ENCODE measurements at regions not wholly inside any gene's neighbourhood (a gene's known extent, or its start where the extent isn't known, plus 50 kb on each side); places are given as distances from the start of the nearest gene placed in this dataset.

DNA sequence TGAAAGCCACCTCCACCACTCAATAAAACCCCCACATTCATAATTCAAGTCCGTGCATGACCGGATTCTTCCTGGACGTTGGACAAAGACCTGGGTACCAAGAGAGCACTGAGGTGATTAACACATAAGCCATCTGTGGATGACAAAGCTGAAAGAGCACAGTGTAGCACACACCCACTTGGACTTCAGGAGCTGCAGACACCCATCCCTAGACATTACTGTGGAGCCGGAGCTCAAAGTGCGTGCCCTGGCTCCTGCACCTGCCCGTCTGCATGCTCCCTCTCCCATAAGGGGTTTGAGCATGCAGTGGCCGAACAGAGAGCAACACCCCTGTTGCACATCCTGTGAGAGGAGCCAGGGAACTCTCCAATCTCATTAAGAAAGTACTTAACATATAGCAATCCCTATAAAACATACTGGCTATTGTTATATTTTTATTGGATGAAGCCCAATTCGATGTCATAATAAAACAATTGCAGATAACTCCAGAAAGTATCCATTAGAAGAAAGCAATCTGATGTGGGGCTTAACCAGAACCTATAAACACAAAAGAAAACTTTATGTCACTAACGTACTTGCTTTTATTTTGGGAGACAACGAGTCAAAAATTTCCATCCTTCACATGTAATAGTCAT is 1174.2 kb upstream of the C9orf72 start:
- H3K9me2 ChIP-seq (replicated peaks; ENCODE audit: insufficient read depth, low read length): no peaks in the 10 kb centered on the region
- no peaks in the 10 kb centered on the region for H4K20me1 ChIP-seq (ENCODE audit: insufficient read depth, low read length)
- H3K4me2 ChIP-seq (ENCODE audit: low read depth, low read length): no peak overlapping the region
- H3K9me3 ChIP-seq (replicated peaks; ENCODE audit: insufficient read depth, low read length): no peaks in the 10 kb centered on the region
- no peaks in the 10 kb centered on the region for H3F3A ChIP-seq (ENCODE audit: insufficient read depth, low read length)
- TF ChIP-seq EZH2phosphoT487 (IDR thresholded peaks at IDR 0.05; ENCODE audit: low read length): no peak
- TF ChIP-seq, protein P1, sequence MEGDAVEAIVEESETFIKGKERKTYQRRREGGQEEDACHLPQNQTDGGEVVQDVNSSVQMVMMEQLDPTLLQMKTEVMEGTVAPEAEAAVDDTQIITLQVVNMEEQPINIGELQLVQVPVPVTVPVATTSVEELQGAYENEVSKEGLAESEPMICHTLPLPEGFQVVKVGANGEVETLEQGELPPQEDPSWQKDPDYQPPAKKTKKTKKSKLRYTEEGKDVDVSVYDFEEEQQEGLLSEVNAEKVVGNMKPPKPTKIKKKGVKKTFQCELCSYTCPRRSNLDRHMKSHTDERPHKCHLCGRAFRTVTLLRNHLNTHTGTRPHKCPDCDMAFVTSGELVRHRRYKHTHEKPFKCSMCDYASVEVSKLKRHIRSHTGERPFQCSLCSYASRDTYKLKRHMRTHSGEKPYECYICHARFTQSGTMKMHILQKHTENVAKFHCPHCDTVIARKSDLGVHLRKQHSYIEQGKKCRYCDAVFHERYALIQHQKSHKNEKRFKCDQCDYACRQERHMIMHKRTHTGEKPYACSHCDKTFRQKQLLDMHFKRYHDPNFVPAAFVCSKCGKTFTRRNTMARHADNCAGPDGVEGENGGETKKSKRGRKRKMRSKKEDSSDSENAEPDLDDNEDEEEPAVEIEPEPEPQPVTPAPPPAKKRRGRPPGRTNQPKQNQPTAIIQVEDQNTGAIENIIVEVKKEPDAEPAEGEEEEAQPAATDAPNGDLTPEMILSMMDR (IDR thresholded peaks at IDR 0.05; ENCODE audit: low read length): no peak
- TF ChIP-seq EZH2 (optimal IDR thresholded peaks at IDR 0.05; ENCODE audit: low read depth, low read length): no peak
- no peaks in the 10 kb centered on the region for H3K79me2 ChIP-seq (ENCODE audit: low read length)
- no peaks in the 10 kb centered on the region for H3K4me1 ChIP-seq (ENCODE audit: low read length)
- H3K27ac ChIP-seq (ENCODE audit: low read length): no peak overlapping the region
- H3K36me3 ChIP-seq (replicated peaks; ENCODE audit: insufficient read depth, low read length): no peaks in the 10 kb centered on the region
- H3K27me3 ChIP-seq (replicated peaks; ENCODE audit: insufficient read depth, low read length): no peaks in the 10 kb centered on the region
- H3K9ac ChIP-seq (ENCODE audit: low read length): no peak overlapping the region
- no peak for DNase-seq
- H3K4me3 ChIP-seq (ENCODE audit: low read length): no peak overlapping the region
- no peak overlapping the region for H2AFZ ChIP-seq (ENCODE audit: low read length)

DNA sequence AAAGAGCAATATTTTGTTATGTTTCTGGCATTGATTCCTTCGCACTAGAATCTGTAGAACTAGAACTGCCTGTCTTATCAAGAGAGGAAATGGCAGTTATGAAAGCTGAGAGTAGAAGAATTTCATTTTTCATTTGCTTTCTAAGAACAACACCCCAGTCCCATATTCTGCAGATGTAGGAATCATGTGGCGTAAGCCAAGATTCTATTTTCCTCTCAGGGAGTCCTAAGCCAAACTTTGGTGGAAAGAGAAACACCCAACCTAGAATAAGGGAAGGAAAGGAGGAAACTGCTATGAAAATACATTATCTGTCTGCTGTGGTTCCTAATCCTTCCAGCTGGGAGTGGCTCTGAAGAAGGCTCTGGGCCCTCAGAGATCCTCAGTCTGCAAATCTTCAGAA is 1176.9 kb upstream of the C9orf72 start:
- H3K79me2 ChIP-seq (ENCODE audit: low read length): no peaks in the 10 kb centered on the region
- no peak overlapping the region for H3K27ac ChIP-seq (ENCODE audit: low read length)
- H3F3A ChIP-seq (ENCODE audit: insufficient read depth, low read length): no peaks in the 10 kb centered on the region
- H3K27me3 ChIP-seq (replicated peaks; ENCODE audit: insufficient read depth, low read length): no peaks in the 10 kb centered on the region
- no peak overlapping the region for H3K4me3 ChIP-seq (ENCODE audit: low read length)
- H2AFZ ChIP-seq (ENCODE audit: low read length): no peak overlapping the region
- TF ChIP-seq, protein P1 (IDR thresholded peaks at IDR 0.05; ENCODE audit: low read length): no peak
- TF ChIP-seq EZH2 (optimal IDR thresholded peaks at IDR 0.05; ENCODE audit: low read depth, low read length) (no peak), EZH2phosphoT487 (IDR thresholded peaks at IDR 0.05; ENCODE audit: low read length) (no peak)
- no peaks in the 10 kb centered on the region for H3K9me3 ChIP-seq (replicated peaks; ENCODE audit: insufficient read depth, low read length)
- H3K9ac ChIP-seq (ENCODE audit: low read length): no peak overlapping the region
- no peaks in the 10 kb centered on the region for H3K9me2 ChIP-seq (replicated peaks; ENCODE audit: insufficient read depth, low read length)
- H3K36me3 ChIP-seq (replicated peaks; ENCODE audit: insufficient read depth, low read length): no peaks in the 10 kb centered on the region
- no peaks in the 10 kb centered on the region for H4K20me1 ChIP-seq (ENCODE audit: insufficient read depth, low read length)
- no peaks in the 10 kb centered on the region for H3K4me1 ChIP-seq (ENCODE audit: low read length)
- DNase-seq: no peak
- H3K4me2 ChIP-seq (ENCODE audit: low read depth, low read length): no peak overlapping the region

DNA sequence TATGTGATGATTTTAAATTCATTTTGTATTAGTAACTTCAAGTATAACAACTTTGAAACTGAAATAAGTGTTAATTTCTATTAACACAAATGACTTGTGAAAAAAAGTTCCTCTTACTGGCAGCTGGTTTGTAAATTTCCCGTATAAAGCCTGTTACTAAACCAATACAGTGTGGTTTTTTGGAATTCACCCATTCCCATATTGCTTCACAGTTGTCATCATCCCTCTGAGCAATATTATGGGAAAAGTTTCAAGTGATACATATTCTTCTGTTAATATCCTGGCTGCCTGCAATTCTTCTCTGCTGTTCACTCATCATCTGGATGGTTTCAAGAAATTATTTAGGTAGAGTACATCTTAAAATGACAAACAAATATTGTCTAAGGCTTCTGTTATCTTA is 1185.1 kb upstream of the C9orf72 start:
- H3K27me3 ChIP-seq (replicated peaks; ENCODE audit: insufficient read depth, low read length): no peaks in the 10 kb centered on the region
- TF ChIP-seq EZH2 (optimal IDR thresholded peaks at IDR 0.05; ENCODE audit: low read depth, low read length): no peak
- TF ChIP-seq, protein P1 (IDR thresholded peaks at IDR 0.05; ENCODE audit: low read length): no peak
- no peak for TF ChIP-seq EZH2phosphoT487 (IDR thresholded peaks at IDR 0.05; ENCODE audit: low read length)
- H3K36me3 ChIP-seq (replicated peaks; ENCODE audit: insufficient read depth, low read length): no peaks in the 10 kb centered on the region
- H3K79me2 ChIP-seq (ENCODE audit: low read length): no peaks in the 10 kb centered on the region
- H3K4me2 ChIP-seq (ENCODE audit: low read depth, low read length): no peak overlapping the region
- DNase-seq: no peak
- no peak overlapping the region for H2AFZ ChIP-seq (ENCODE audit: low read length)
- no peaks in the 10 kb centered on the region for H3K9me3 ChIP-seq (replicated peaks; ENCODE audit: insufficient read depth, low read length)
- no peaks in the 10 kb centered on the region for H3K4me1 ChIP-seq (ENCODE audit: low read length)
- H4K20me1 ChIP-seq (ENCODE audit: insufficient read depth, low read length): no peaks in the 10 kb centered on the region
- no peak overlapping the region for H3K4me3 ChIP-seq (ENCODE audit: low read length)
- H3F3A ChIP-seq (ENCODE audit: insufficient read depth, low read length): no peaks in the 10 kb centered on the region
- H3K9ac ChIP-seq (ENCODE audit: low read length): no peak overlapping the region
- H3K27ac ChIP-seq (ENCODE audit: low read length): no peak overlapping the region
- H3K9me2 ChIP-seq (replicated peaks; ENCODE audit: insufficient read depth, low read length): no peaks in the 10 kb centered on the region
